Activated T-helper 2 cell treated with anti-CD3 and anti-CD28 coated beads, Interferon-gamma antibody, Interleukin-2, Interleukin-4, amounts not matched to agents 10 μg/mL and 5 μg/mL and 100 μg/mL, durations not matched to agents 14 hours and 24 hours and 36 hours (primary cell): ENCODE measurements at regions not wholly inside any gene's neighbourhood (a gene's known extent, or its start where the extent isn't known, plus 50 kb on each side); places are given as distances from the start of the nearest gene placed in this dataset.

Experiments
- DNase-seq: peaks from one replicate; pipeline ENCODE4 v3.0.0; 2021; ENCODE audit warnings: low spot score
- H3K27ac Mint-ChIP-seq: one replicate; pipeline ENCODE4 v1.8.0; 2021; ENCODE audit warnings: mixed read lengths
- H3K27me3 Mint-ChIP-seq: one replicate; pipeline ENCODE4 v1.8.0; 2021; ENCODE audit warnings: low read depth, mixed read lengths
- H3K36me3 Mint-ChIP-seq: one replicate; pipeline ENCODE4 v1.8.0; 2021; ENCODE audit warnings: low read depth, mixed read lengths
- H3K4me1 Mint-ChIP-seq: one replicate; pipeline ENCODE4 v1.8.0; 2021; ENCODE audit warnings: low read depth, mixed read lengths
- H3K4me3 Mint-ChIP-seq: one replicate; pipeline ENCODE4 v1.8.0; 2021; ENCODE audit warnings: low read depth, mild to moderate bottlenecking, moderate library complexity, mixed read lengths
- H3K9me3 Mint-ChIP-seq: one replicate; pipeline ENCODE4 v1.8.0; 2021; ENCODE audit warnings: mixed read lengths
- intact Hi-C: fragments of 100-400 bp; cut with micrococcal nuclease; formaldehyde crosslinking; loops from one replicate; pipeline ENCODE4 v1.15.1; 2023

DNA sequence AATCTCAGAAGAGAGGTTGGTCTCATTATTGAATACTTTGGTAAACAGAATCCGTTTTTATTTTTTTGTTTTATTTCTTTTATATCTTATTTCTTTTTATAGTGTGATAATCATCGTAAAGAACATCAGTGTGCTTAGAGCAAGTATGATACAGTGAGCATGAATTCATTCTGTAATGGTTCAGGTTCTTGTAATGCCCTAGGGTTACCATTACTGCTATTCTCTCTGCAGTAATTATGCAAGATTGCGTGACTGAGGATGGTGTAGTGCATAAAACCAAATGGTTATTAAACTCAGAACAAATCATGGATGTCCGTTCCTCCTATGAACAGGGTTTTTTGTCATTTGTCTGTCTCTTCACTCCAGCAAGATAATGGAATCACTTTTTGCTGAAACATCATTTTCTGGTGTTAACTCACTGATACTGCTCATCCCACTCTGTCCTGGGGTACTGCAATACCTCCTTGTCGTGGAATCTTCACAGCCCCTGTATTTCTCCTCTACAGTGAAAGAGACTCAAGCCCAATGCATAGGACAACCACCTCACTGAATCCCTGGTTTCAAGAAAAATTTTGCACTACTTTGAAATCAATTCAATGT is 274.8 kb upstream of the ST6GAL2 start:
- no peak overlapping the region for H3K27ac Mint-ChIP-seq
- DNase-seq = no peak
- H3K4me3 Mint-ChIP-seq = no peak overlapping the region
- H3K4me1 Mint-ChIP-seq = no peaks in the 10 kb centered on the region
- no peaks in the 10 kb centered on the region for H3K27me3 Mint-ChIP-seq
- intact Hi-C loops = no loop called here
- no peaks in the 10 kb centered on the region for H3K36me3 Mint-ChIP-seq
- H3K9me3 Mint-ChIP-seq = peaks cover 6% of the 10 kb centered on the region

DNA sequence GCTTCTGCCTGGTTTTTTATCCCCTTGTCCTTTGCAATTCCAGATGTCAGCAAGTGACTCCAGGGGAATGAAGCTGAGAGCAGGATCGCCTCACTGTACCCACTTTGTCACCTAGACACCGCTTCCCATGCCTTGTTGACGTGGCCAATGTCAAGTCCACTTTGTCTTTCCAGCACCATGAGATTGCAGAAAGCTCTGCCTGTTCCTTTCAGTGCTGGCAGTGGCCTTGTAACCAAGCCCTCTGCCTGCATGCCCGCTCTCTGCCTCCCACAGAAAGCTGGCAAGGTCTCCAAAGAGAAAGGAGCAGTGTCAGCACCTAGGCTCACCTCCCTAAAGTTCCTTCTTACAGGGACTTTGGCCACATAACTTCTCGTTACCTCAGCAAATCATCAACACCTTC is 282.2 kb upstream of the ST6GAL2 start:
- H3K27ac Mint-ChIP-seq = no peak overlapping the region
- DNase-seq = no peak
- intact Hi-C loops = no loop called here
- no peaks in the 10 kb centered on the region for H3K9me3 Mint-ChIP-seq
- no peaks in the 10 kb centered on the region for H3K36me3 Mint-ChIP-seq
- H3K27me3 Mint-ChIP-seq = no peaks in the 10 kb centered on the region
- H3K4me3 Mint-ChIP-seq = no peak overlapping the region
- H3K4me1 Mint-ChIP-seq = no peaks in the 10 kb centered on the region

DNA sequence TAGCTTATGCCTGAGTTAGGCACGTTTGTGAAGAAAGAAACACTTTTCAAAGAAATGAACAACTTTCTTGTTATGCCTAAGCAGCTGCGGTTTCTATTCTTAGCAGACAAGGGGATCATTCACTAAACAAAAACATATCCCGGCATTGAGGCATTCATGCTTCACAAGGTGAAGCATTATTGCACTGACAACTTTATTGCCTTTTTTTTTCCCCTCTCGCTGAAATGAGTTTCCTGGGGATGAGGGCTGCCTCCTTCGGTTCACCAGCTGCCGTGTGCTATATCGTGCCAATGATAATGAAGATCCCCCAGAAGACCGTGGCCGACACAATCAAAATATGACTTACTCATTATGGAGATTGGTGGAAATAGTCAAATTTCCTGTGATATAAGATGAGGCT is 288.2 kb upstream of the ST6GAL2 start:
- no peak overlapping the region for H3K4me3 Mint-ChIP-seq
- H3K27me3 Mint-ChIP-seq = no peaks in the 10 kb centered on the region
- intact Hi-C loops = no loop called here
- H3K36me3 Mint-ChIP-seq = no peaks in the 10 kb centered on the region
- H3K4me1 Mint-ChIP-seq = no peaks in the 10 kb centered on the region
- H3K27ac Mint-ChIP-seq = no peak overlapping the region
- H3K9me3 Mint-ChIP-seq = no peaks in the 10 kb centered on the region
- DNase-seq = no peak

- Mint-ChIP-seq H3K4me1 (no peaks in the 10 kb centered on the region), H3K27me3 (no peaks in the 10 kb centered on the region), H3K4me3 (no peak overlapping the region), H3K36me3 (no peaks in the 10 kb centered on the region), H3K9me3 (no peaks in the 10 kb centered on the region), H3K27ac (no peak overlapping the region)
- intact Hi-C loops = no loop called here
- no peak for DNase-seq
Measured at GRCh38 chr2:107182981-107183380, 297.0 kb upstream of the ST6GAL2 start.

- peaks cover 8% of the 10 kb centered on the region for H3K9me3 Mint-ChIP-seq
- no peak overlapping the region for H3K4me3 Mint-ChIP-seq
- H3K36me3 Mint-ChIP-seq = no peaks in the 10 kb centered on the region
- H3K4me1 Mint-ChIP-seq = no peaks in the 10 kb centered on the region
- no peak overlapping the region for H3K27ac Mint-ChIP-seq
- no peak for DNase-seq
- intact Hi-C loops = no loop called here
- no peaks in the 10 kb centered on the region for H3K27me3 Mint-ChIP-seq
Measured at GRCh38 chr2:107187870-107188269, 301.9 kb upstream of the ST6GAL2 start.

DNA sequence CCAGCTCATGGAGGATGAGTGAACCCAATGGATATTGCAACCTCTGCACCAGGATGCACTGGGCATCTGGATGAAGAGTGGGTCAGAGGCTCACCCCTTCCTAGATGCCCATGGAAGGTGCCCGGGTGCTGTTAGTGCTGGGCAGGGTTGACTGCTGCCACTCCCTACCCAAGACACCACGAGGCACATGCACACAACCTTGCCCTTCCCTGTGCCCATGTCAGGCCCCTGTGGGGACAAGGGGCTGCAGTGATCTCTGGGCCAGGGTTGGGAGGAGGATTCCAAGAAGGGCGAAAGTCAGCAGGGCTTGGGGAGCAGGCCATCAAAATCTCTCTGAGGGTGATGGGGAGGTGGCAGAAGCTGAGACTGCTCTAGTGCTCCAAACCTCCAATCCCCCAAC is 309.7 kb upstream of the ST6GAL2 start:
- Mint-ChIP-seq H3K4me3 (no peak overlapping the region), H3K9me3 (no peaks in the 10 kb centered on the region), H3K27ac (no peak overlapping the region), H3K27me3 (no peaks in the 10 kb centered on the region), H3K4me1 (no peaks in the 10 kb centered on the region), H3K36me3 (no peaks in the 10 kb centered on the region)
- intact Hi-C loops = no loop called here
- DNase-seq = no peak

- H3K9me3 Mint-ChIP-seq = no peaks in the 10 kb centered on the region
- no peaks in the 10 kb centered on the region for H3K36me3 Mint-ChIP-seq
- no peaks in the 10 kb centered on the region for H3K4me1 Mint-ChIP-seq
- H3K27ac Mint-ChIP-seq = no peak overlapping the region
- H3K4me3 Mint-ChIP-seq = no peak overlapping the region
- no peaks in the 10 kb centered on the region for H3K27me3 Mint-ChIP-seq
- intact Hi-C loops = no loop called here
- no peak for DNase-seq
Measured at GRCh38 chr2:107197594-107198294, 311.8 kb upstream of the ST6GAL2 start.

GRCh38 chr2:107202962-107203591 is 317.1 kb upstream of the ST6GAL2 start:
- Mint-ChIP-seq H3K27ac (no peak overlapping the region), H3K9me3 (peaks cover 4% of the 10 kb centered on the region), H3K27me3 (no peaks in the 10 kb centered on the region), H3K4me3 (no peak overlapping the region), H3K36me3 (no peaks in the 10 kb centered on the region), H3K4me1 (no peaks in the 10 kb centered on the region)
- intact Hi-C loops = no loop called here
- DNase-seq = no peak

DNA sequence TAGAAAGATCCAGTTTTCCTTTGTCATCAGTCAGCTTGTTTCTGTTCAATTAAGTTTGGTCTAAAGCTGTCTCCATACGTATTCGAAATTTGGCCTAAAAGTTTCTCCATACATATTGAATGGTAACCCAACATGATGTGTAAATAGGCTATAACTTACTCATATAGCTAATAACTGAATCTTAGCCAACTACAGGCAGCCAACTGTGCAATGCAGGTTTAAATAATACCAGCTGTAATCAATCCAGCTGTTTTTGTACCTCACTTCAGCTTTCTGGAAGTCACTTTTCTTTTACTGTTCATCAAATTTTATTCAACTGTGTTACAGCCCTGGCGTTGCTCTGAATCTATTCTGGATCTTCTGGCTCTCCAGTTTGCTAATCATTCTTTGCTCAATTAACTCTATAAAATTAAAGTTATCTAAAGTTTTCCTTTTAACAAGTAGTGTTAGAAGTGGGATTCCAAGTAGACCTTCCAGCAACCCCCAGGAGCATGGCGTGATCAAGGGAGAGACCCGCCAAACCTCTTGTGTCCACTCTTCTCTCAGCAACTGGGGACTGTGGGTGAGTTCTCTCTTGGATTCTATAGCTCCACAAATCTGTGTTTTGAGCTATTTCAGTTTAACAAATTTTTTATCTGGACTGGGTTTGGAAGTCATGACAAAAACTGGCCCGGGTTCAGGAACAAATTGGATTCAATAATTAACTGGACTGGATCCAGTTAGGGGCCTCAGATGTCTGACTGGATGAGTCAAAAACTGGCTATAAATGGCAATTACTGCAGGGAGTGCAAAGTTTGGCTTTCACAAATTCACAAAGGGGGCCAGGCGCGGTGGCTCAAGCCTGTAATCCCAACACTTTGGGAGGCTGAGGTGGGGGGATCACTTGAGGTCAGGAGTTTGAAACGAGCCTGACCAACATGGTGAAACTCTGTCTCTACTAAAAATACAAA is 329.7 kb upstream of the ST6GAL2 start:
- intact Hi-C loops = no loop called here
- H3K4me1 Mint-ChIP-seq = no peaks in the 10 kb centered on the region
- H3K27me3 Mint-ChIP-seq = no peaks in the 10 kb centered on the region
- H3K9me3 Mint-ChIP-seq = no peaks in the 10 kb centered on the region
- H3K36me3 Mint-ChIP-seq = no peaks in the 10 kb centered on the region
- no peak overlapping the region for H3K27ac Mint-ChIP-seq
- H3K4me3 Mint-ChIP-seq = no peak overlapping the region
- no peak for DNase-seq

GRCh38 chr2:107218208-107218607 is 332.2 kb upstream of the ST6GAL2 start:
- H3K4me3 Mint-ChIP-seq = no peak overlapping the region
- no peak overlapping the region for H3K27ac Mint-ChIP-seq
- DNase-seq = no peak
- H3K4me1 Mint-ChIP-seq = no peaks in the 10 kb centered on the region
- no peaks in the 10 kb centered on the region for H3K27me3 Mint-ChIP-seq
- intact Hi-C loops = no loop called here
- H3K9me3 Mint-ChIP-seq = no peaks in the 10 kb centered on the region
- no peaks in the 10 kb centered on the region for H3K36me3 Mint-ChIP-seq

- Mint-ChIP-seq H3K27me3 (no peaks in the 10 kb centered on the region), H3K4me3 (no peak overlapping the region), H3K9me3 (no peaks in the 10 kb centered on the region), H3K27ac (no peak overlapping the region), H3K36me3 (no peaks in the 10 kb centered on the region), H3K4me1 (no peaks in the 10 kb centered on the region)
- intact Hi-C loops = no loop called here
- no peak for DNase-seq
Measured at GRCh38 chr2:107222466-107222865, 336.5 kb upstream of the ST6GAL2 start.

GRCh38 chr2:107235491-107236254 is 349.7 kb upstream of the ST6GAL2 start:
- Mint-ChIP-seq H3K9me3 (peaks cover 5% of the 10 kb centered on the region), H3K27me3 (no peaks in the 10 kb centered on the region), H3K36me3 (no peaks in the 10 kb centered on the region), H3K4me3 (no peak overlapping the region), H3K27ac (no peak overlapping the region), H3K4me1 (no peaks in the 10 kb centered on the region)
- no peak for DNase-seq
- intact Hi-C loops = no loop called here
